ENCODE measurements at regions not wholly inside any gene's neighbourhood (a gene's known extent, or its start where the extent isn't known, plus 50 kb on each side); places are given as distances from the start of the nearest gene placed in this dataset.

DNA sequence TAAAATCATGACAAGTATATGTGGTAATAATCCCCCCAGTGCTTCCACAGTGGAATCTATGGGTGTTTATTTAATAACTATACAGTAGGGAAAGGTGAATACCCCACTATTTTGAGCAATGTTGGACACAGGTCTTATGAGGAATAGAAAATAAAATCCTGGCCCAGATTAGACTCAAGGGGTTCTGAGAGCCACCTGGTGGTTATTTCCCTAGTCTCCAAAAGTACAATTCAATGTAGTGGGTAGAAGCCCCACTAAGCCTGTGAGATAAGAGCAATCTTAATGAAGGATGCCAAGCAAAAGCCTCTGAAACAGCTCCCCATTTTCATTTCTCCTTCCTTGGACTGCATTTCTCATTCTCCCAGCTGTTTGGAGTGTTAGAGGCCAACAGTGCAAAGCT, 328.2 kb upstream of the NR3C2 start:
- CTCF ChIA-PET = no interaction called here

DNA sequence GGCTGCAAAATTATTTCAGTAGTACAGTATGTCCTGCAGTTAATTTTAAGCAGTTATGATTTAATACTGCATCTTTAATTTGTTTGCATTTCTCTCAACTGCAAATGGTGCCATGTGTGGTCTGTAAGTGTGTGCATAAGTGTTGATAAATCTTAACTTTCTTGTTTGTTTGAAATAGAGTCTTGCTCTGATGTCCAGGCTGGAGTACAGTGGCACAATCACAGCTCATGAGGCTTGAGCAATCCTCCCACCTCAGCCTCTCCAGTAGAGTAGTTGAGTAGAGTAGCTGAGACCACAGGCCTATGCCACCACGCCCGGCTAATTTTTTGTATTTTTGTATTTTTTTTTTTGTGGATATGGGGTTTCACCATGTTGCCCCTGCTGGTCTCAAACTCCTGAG, 322.5 kb upstream of the NR3C2 start:
- peaks cover 0 to 3% (median 0%) of the 10 kb centered on the region in 3 donors for H3K9me3 ChIP-seq (ENCODE audit: control extremely low read depth in 1 of 3, control insufficient read depth in 2 of 3, insufficient read depth in 1 of 3, low read length in 2 of 3)
- H3K4me2 ChIP-seq (replicated peaks; ENCODE audit: low read depth, low read length, poor library complexity, severe bottlenecking) = no peak overlapping the region
- WGBS (ENCODE audit: insufficient coverage) = no CpG with 5 or more reads among the region's 2 CpGs
- TF ChIP-seq, protein P1, sequence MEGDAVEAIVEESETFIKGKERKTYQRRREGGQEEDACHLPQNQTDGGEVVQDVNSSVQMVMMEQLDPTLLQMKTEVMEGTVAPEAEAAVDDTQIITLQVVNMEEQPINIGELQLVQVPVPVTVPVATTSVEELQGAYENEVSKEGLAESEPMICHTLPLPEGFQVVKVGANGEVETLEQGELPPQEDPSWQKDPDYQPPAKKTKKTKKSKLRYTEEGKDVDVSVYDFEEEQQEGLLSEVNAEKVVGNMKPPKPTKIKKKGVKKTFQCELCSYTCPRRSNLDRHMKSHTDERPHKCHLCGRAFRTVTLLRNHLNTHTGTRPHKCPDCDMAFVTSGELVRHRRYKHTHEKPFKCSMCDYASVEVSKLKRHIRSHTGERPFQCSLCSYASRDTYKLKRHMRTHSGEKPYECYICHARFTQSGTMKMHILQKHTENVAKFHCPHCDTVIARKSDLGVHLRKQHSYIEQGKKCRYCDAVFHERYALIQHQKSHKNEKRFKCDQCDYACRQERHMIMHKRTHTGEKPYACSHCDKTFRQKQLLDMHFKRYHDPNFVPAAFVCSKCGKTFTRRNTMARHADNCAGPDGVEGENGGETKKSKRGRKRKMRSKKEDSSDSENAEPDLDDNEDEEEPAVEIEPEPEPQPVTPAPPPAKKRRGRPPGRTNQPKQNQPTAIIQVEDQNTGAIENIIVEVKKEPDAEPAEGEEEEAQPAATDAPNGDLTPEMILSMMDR (IDR thresholded peaks at IDR 0.05) = no peak
- no peak for TF ChIP-seq EZH2 (IDR thresholded peaks at IDR 0.05; ENCODE audit: borderline replicate concordance, insufficient read depth, low read depth, low read length, poor library complexity, severe bottlenecking)
- no peaks in the 10 kb centered on the region for H3K36me3 ChIP-seq (replicated peaks in 1 of 2; ENCODE audit: control extremely low read depth in 1 of 2, control insufficient read depth in 1 of 2, extremely low read depth in 1 of 2, insufficient read depth in 2 of 2, low read length in 1 of 2)
- no peak overlapping the region for H2AFZ ChIP-seq (ENCODE audit: insufficient read depth, low read depth, low read length, poor library complexity, severe bottlenecking)
- no peaks in the 10 kb centered on the region for H3K27me3 ChIP-seq (replicated peaks in 1 of 4; ENCODE audit: control extremely low read depth in 1 of 4, control insufficient read depth in 3 of 4, insufficient read depth in 4 of 4, low read length in 3 of 4)
- H3K4me3 ChIP-seq (ENCODE audit: control extremely low read depth in 1 of 5, extremely low read depth in 1 of 5, insufficient read depth in 1 of 5, low read depth in 2 of 5, low read length in 4 of 5) = no peak overlapping the region
- Mint-ChIP-seq H3K27me3 (no peaks in the 10 kb centered on the region), H3K27ac (no peak overlapping the region), H3K4me1 (no peaks in the 10 kb centered on the region), H3K4me3 (no peak overlapping the region), H3K9me3 (ENCODE audit: insufficient read depth) (peaks cover 18% of the 10 kb centered on the region)
- ATAC-seq (ENCODE audit: low read depth) (no peak), DNase-seq (no peak)
- H3K4me1 ChIP-seq (ENCODE audit: control insufficient read depth in 2 of 2, insufficient read depth in 2 of 2, low read length in 2 of 2) = no peaks in the 10 kb centered on the region
- H3K27ac ChIP-seq (ENCODE audit: low read length in 2 of 2) = no peak overlapping the region
- POLR2A ChIA-PET = no interaction called here
- H3K79me2 ChIP-seq (ENCODE audit: control insufficient read depth, insufficient read depth, low read length) = no peaks in the 10 kb centered on the region
- H3K9ac ChIP-seq (ENCODE audit: low read length) = no peak overlapping the region
- intact Hi-C loops (cut with micrococcal nuclease) = no loop called here
- CTCF ChIA-PET = no interaction called here
- H4K20me1 ChIP-seq (ENCODE audit: control insufficient read depth, insufficient read depth, low read length, poor library complexity, severe bottlenecking) = no peaks in the 10 kb centered on the region

More for the DNA sequence above, 328.2 kb upstream of the NR3C2 start:
- Histone ChIP-seq H3K9ac (ENCODE audit: low read length) (no peak overlapping the region), H3K79me2 (ENCODE audit: control insufficient read depth, insufficient read depth, low read length) (no peaks in the 10 kb centered on the region), H2AFZ (ENCODE audit: insufficient read depth, low read depth, low read length, poor library complexity, severe bottlenecking) (no peak overlapping the region), H4K20me1 (ENCODE audit: control insufficient read depth, insufficient read depth, low read length, poor library complexity, severe bottlenecking) (no peaks in the 10 kb centered on the region), H3K9me3 (ENCODE audit: control extremely low read depth in 1 of 3, control insufficient read depth in 2 of 3, insufficient read depth in 1 of 3, low read length in 2 of 3) (no peaks in the 10 kb centered on the region), H3K4me1 (ENCODE audit: control insufficient read depth in 2 of 2, insufficient read depth in 2 of 2, low read length in 2 of 2) (no peaks in the 10 kb centered on the region), H3K4me2 (replicated peaks; ENCODE audit: low read depth, low read length, poor library complexity, severe bottlenecking) (no peak overlapping the region), H3K27ac (ENCODE audit: low read length in 2 of 2) (no peak overlapping the region), H3K27me3 (replicated peaks in 1 of 4; ENCODE audit: control extremely low read depth in 1 of 4, control insufficient read depth in 3 of 4, insufficient read depth in 4 of 4, low read length in 3 of 4) (no peaks in the 10 kb centered on the region), H3K36me3 (replicated peaks in 1 of 2; ENCODE audit: control extremely low read depth in 1 of 2, control insufficient read depth in 1 of 2, extremely low read depth in 1 of 2, insufficient read depth in 2 of 2, low read length in 1 of 2) (no peaks in the 10 kb centered on the region), H3K4me3 (ENCODE audit: control extremely low read depth in 1 of 5, extremely low read depth in 1 of 5, insufficient read depth in 1 of 5, low read depth in 2 of 5, low read length in 4 of 5) (no peak overlapping the region)
- DNase-seq (peak; percentile 3), ATAC-seq (ENCODE audit: low read depth) (no peak)
- peaks cover 2% of the 10 kb centered on the region for H3K9me3 Mint-ChIP-seq (ENCODE audit: insufficient read depth)
- no peak overlapping the region for H3K4me3 Mint-ChIP-seq
- intact Hi-C loops (cut with micrococcal nuclease) = no loop called here
- no peaks in the 10 kb centered on the region for H3K4me1 Mint-ChIP-seq
- no peak overlapping the region for H3K27ac Mint-ChIP-seq
- no peak for TF ChIP-seq EZH2 (IDR thresholded peaks at IDR 0.05; ENCODE audit: borderline replicate concordance, insufficient read depth, low read depth, low read length, poor library complexity, severe bottlenecking)
- TF ChIP-seq, protein P1 (IDR thresholded peaks at IDR 0.05) = no peak
- no peaks in the 10 kb centered on the region for H3K27me3 Mint-ChIP-seq
- POLR2A ChIA-PET = no interaction called here

Data from B cell (primary cell).